NT2/D1 (cell line): ENCODE measurements at regions not wholly inside any gene's neighbourhood (a gene's known extent, or its start where the extent isn't known, plus 50 kb on each side); places are given as distances from the start of the nearest gene placed in this dataset.

Experiments
- DNase-seq: peaks from one replicate; pipeline ENCODE4 v3.0.0-alpha.2; 2011; ENCODE audit warnings: low read depth, low spot score
- H3K27me3 ChIP-seq: 2 replicates; pipeline ENCODE4 v1.6.0; 2011; ENCODE audit warnings: mild to moderate bottlenecking; ENCODE audit not compliant: insufficient read length, insufficient read depth
- H3K36me3 ChIP-seq: 2 replicates; pipeline ENCODE4 v1.6.1; 2011; ENCODE audit warnings: mild to moderate bottlenecking, low read length, mixed read lengths; ENCODE audit not compliant: insufficient read depth, insufficient read length
- H3K4me1 ChIP-seq: 2 replicates; pipeline ENCODE4 v1.5.1; 2011; ENCODE audit not compliant: insufficient read depth, insufficient read length
- H3K4me3 ChIP-seq: 2 replicates; pipeline ENCODE4 v1.5.1; 2011; ENCODE audit warnings: low read depth; ENCODE audit not compliant: insufficient read length
- H3K9ac ChIP-seq: 2 replicates; pipeline ENCODE4 v1.6.0; 2011; ENCODE audit warnings: low read depth; ENCODE audit not compliant: insufficient read length
- H3K9me3 ChIP-seq: 2 replicates; pipeline ENCODE4 v1.5.1; 2011; ENCODE audit warnings: mild to moderate bottlenecking, low read length; ENCODE audit not compliant: insufficient read depth
- SUZ12 ChIP-seq: IDR thresholded peaks from 2 replicates; pipeline ENCODE4 v1.6.1; 2011; ENCODE audit not compliant: insufficient read length, insufficient read depth; ENCODE audit errors: extremely low read depth
- YY1 ChIP-seq: IDR thresholded peaks from 2 replicates; pipeline ENCODE4 v1.6.1; 2011; ENCODE audit not compliant: insufficient read length, insufficient read depth
- ZNF274 ChIP-seq: IDR thresholded peaks from 2 replicates; pipeline ENCODE4 v1.6.1; 2011; ENCODE audit warnings: mild to moderate bottlenecking, low read depth, low read length

GRCh38 chr10:110404413-110404812 lies 93.3 kb upstream of the DUSP5 start:
- TF ChIP-seq SUZ12 (no peak), ZNF274 (no peak), YY1 (no peak)
- DNase-seq, result no peak
- Histone ChIP-seq H3K9me3 (no peaks in the 10 kb centered on the region), H3K4me1 (peaks cover 17% of the 10 kb centered on the region), H3K27me3 (no peaks in the 10 kb centered on the region), H3K36me3 (no peaks in the 10 kb centered on the region), H3K9ac (no peak overlapping the region), H3K4me3 (no peak overlapping the region)

DNA sequence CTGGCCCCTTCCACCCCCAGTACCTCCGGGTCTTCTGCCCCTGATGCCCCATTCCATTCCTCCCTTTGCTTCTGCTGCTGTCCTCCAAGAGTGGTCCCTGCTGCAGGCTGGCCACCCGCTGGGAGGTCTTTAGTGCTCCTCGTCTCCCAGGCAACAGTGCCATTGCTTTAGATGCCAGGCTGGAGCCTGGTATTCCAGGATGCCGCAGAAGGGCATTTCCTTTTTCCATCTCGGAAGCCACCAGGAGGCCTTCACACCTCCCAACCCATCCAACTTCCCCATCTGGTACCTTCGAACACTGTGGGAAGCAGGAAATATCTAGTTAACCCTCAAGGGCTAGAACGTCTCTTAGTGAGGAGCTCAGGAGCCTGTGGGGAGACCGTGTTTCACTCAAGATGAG lies 92.9 kb upstream of the DUSP5 start:
- H3K4me1 ChIP-seq, result peaks cover 17% of the 10 kb centered on the region
- no peak for TF ChIP-seq ZNF274
- no peak for TF ChIP-seq SUZ12
- no peak for TF ChIP-seq YY1
- no peak for DNase-seq
- H3K36me3 ChIP-seq, result no peaks in the 10 kb centered on the region
- no peaks in the 10 kb centered on the region for H3K9me3 ChIP-seq
- H3K27me3 ChIP-seq, result no peaks in the 10 kb centered on the region
- no peak overlapping the region for H3K4me3 ChIP-seq
- no peak overlapping the region for H3K9ac ChIP-seq

DNA sequence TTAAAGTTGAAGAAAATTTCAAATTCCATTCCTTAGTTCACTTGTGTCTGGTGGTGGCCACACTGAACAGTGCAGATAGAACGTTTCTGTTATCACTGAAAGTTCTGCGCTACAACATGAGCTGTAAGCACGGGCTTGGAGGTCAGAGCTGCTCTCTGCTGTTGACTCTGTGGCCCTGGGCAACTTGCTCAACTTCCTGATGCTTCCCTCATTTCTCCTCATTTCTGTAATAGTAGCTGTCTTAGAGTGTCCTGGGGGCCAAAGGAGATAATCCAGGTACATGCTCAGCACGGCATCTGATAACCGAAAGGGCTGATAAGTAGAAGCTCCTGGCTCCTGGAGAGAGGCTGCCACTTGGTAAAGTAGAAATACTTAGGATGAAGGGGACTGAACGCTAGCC lies 92.3 kb upstream of the DUSP5 start:
- TF ChIP-seq ZNF274 (no peak), SUZ12 (no peak), YY1 (no peak)
- H3K27me3 ChIP-seq, result no peaks in the 10 kb centered on the region
- H3K9me3 ChIP-seq, result no peaks in the 10 kb centered on the region
- no peak for DNase-seq
- H3K4me1 ChIP-seq, result peaks cover 17% of the 10 kb centered on the region
- H3K4me3 ChIP-seq, result no peak overlapping the region
- H3K36me3 ChIP-seq, result no peaks in the 10 kb centered on the region
- H3K9ac ChIP-seq, result no peak overlapping the region

- DNase-seq, result no peak
- peaks cover 14% of the 10 kb centered on the region for H3K4me1 ChIP-seq
- no peaks in the 10 kb centered on the region for H3K27me3 ChIP-seq
- no peaks in the 10 kb centered on the region for H3K9me3 ChIP-seq
- TF ChIP-seq YY1 (no peak), ZNF274 (no peak), SUZ12 (no peak)
- H3K9ac ChIP-seq, result no peak overlapping the region
- no peak overlapping the region for H3K4me3 ChIP-seq
- H3K36me3 ChIP-seq, result no peaks in the 10 kb centered on the region
Observed at GRCh38 chr10:110407301-110408170, 90.2 kb upstream of the DUSP5 start.

DNA sequence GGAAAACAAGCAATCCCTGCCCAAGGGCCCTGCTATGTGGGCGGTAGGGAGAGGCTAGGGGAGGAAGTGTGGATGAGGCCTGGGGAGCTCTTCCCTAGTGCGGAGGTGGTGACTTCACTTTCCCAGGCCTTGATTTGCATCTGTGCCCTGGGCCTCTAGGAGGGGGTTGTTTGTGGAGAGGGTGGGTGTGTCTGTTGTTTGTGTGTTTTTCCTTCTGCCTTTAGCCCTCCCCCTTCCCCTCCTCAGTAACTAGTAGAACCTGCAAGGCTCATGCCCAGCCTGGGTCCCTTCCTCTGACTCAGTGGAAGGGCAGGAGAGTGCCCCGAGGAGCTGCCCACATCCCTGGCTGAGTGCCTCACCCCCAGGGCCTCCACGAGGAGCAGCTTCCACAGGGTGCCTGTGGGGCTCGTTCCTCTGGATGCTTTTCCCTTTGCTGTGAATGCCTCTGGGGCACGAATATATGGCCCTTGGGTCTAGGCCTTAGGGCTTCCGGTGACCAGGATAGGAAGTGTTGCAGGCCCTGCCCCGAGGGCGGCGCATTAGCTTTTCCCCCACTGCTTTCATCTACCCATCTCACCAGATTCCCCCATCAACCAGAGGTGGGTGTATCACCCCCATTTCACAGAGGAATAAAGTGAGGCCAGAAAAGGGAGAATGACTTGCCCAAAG lies 89.4 kb upstream of the DUSP5 start:
- DNase-seq, result peak; percentile 42
- H3K4me3 ChIP-seq, result no peak overlapping the region
- no peaks in the 10 kb centered on the region for H3K9me3 ChIP-seq
- no peaks in the 10 kb centered on the region for H3K27me3 ChIP-seq
- no peak overlapping the region for H3K9ac ChIP-seq
- TF ChIP-seq YY1 (no peak), ZNF274 (no peak), SUZ12 (no peak)
- no peaks in the 10 kb centered on the region for H3K36me3 ChIP-seq
- peaks cover 14% of the 10 kb centered on the region for H3K4me1 ChIP-seq

- Histone ChIP-seq H3K36me3 (no peaks in the 10 kb centered on the region), H3K4me3 (no peak overlapping the region), H3K4me1 (peaks cover 14% of the 10 kb centered on the region), H3K9ac (no peak overlapping the region), H3K27me3 (no peaks in the 10 kb centered on the region), H3K9me3 (no peaks in the 10 kb centered on the region)
- DNase-seq, result no peak
- TF ChIP-seq YY1 (no peak), ZNF274 (no peak), SUZ12 (no peak)
Observed at GRCh38 chr10:110408943-110409342, 88.8 kb upstream of the DUSP5 start.

DNA sequence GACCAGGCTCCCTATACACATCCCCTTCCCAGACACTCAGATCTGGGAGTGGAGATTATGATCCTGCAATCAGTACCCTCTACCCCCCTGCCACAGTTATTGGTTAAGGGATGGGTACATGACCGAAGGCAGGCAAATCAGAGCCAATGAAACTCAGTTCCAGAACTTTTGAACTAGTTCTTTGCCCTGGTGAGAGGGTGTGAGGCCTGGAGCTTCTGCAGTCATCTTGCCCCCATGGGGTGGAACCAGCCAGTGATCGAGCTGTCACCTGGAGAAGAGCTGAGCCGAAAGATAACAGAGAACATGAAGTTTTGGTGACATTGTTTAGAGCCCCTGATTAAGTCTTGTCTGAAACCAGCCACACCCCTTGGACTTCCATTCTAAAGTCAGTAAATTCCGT lies 88.2 kb upstream of the DUSP5 start:
- peaks cover 15% of the 10 kb centered on the region for H3K4me1 ChIP-seq

More for the DNA sequence above, 88.2 kb upstream of the DUSP5 start:
- DNase-seq, result no peak
- no peak overlapping the region for H3K9ac ChIP-seq
- no peaks in the 10 kb centered on the region for H3K36me3 ChIP-seq
- no peak overlapping the region for H3K4me3 ChIP-seq
- H3K27me3 ChIP-seq, result no peaks in the 10 kb centered on the region
- TF ChIP-seq SUZ12, result no peak
- TF ChIP-seq ZNF274, result no peak
- TF ChIP-seq YY1, result no peak
- no peaks in the 10 kb centered on the region for H3K9me3 ChIP-seq
